ENCODE measurements at regions not wholly inside any gene's neighbourhood (a gene's known extent, or its start where the extent isn't known, plus 50 kb on each side); places are given as distances from the start of the nearest gene placed in this dataset.

DNA sequence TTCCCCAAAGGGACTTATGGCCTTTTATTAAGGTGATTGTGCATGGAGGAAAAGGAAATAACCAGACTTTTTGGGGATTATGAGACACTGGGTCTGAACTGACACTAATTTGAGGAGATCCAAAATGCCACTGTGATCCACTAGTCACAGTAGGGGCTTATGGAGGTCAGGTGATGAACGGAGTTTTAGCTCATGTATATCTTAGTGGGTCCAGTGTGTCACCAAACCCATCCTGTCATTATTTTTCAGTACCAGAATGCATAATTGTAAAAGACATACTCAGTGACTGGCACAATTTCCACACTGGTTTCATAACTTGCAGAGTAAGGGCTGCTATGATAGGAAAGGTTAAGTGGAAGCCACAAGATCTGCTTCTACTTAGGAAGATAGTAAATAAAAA lies 131.3 kb downstream of the RTL3 start:
- H3K27ac ChIP-seq = no peak overlapping the region
- TF ChIP-seq CTCF (IDR thresholded peaks at IDR 0.05) (no peak), ZFX (IDR thresholded peaks at IDR 0.05; ENCODE audit: borderline replicate concordance) (no peak)

DNA sequence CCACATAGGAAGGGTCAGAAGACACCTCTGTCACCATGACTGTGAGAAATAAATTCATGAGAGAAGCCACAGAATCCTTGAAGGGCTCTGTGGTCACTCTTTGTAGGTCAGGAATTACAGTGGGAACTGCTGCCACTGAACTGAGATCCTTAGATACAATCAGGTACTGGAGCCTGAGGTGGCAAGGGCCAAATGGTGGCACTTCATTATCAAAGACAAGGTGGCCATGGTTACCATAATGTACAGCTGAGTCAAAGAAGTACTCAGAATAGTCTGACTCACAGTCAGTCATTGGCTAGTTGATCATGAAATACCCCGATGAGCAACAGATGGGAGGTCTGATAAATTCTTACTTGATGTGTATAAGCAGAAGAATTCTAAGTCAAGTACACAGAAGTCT lies 131.9 kb downstream of the RTL3 start:
- TF ChIP-seq CTCF (IDR thresholded peaks at IDR 0.05) = no peak

GRCh38 chrX:78522601-78523000 lies 136.5 kb downstream of the RTL3 start:
- H3K27ac ChIP-seq = no peak overlapping the region
- TF ChIP-seq CTCF (IDR thresholded peaks at IDR 0.05) (no peak), ZFX (IDR thresholded peaks at IDR 0.05; ENCODE audit: borderline replicate concordance) (no peak)

More for the DNA sequence above, 131.9 kb downstream of the RTL3 start:
- H3K27ac ChIP-seq = no peak overlapping the region

- no peak for TF ChIP-seq CTCF (IDR thresholded peaks at IDR 0.05)
- TF ChIP-seq ZFX (IDR thresholded peaks at IDR 0.05; ENCODE audit: borderline replicate concordance) = no peak
- no peak overlapping the region for H3K27ac ChIP-seq
These were observed 142.0 kb downstream of the RTL3 start for GRCh38 chrX:78517124-78517523.

- TF ChIP-seq CTCF (IDR thresholded peaks at IDR 0.05) (no peak), ZFX (IDR thresholded peaks at IDR 0.05; ENCODE audit: borderline replicate concordance) (no peak)
- H3K27ac ChIP-seq = no peak overlapping the region
These were observed 144.3 kb downstream of the RTL3 start for GRCh38 chrX:78514852-78515251.

- no peak for TF ChIP-seq ZFX (IDR thresholded peaks at IDR 0.05; ENCODE audit: borderline replicate concordance)
- no peak for TF ChIP-seq CTCF (IDR thresholded peaks at IDR 0.05)
- no peak overlapping the region for H3K27ac ChIP-seq
These were observed 145.0 kb downstream of the RTL3 start for GRCh38 chrX:78513971-78514738.

DNA sequence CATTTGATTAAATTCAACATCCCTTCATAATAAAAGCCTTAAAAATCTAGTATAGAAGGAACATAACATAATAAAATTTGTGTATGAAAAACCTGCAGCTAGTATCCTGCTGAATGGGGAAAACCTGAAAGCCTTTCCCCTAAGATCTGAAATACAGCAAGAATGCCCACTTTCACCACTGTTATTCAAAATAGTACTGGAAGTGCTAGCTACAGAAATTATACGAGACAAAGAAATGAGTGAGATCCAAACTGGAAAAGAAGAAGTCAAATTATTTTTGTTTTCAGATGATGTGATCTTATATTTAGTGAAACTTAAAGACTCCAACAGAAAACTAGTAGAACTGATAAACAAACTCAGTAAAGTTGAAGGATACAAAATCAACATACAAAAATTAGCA lies 152.9 kb downstream of the RTL3 start:
- TF ChIP-seq CTCF (IDR thresholded peaks at IDR 0.05) (no peak), ZFX (IDR thresholded peaks at IDR 0.05; ENCODE audit: borderline replicate concordance) (no peak)
- H3K27ac ChIP-seq = no peak overlapping the region
